HCT116 (cell line): ENCODE measurements at regions not wholly inside any gene's neighbourhood (a gene's known extent, or its start where the extent isn't known, plus 50 kb on each side); places are given as distances from the start of the nearest gene placed in this dataset.

Source experiments
- ATAC-seq: fragments of 200-7000 bp; cut with Tn5 transposase; 2 replicates; pipeline ENCODE4 v1.9.1; 2020; ENCODE audit warnings: mild to moderate bottlenecking, moderate library complexity
- BruUV-seq: library from RNA; stranded (reverse); fragments of 400-500 nt; replicated peaks from 2 replicates; lab custom pipeline; 2021; lab: Mats Ljungman, UMichigan
- CTCF ChIA-PET: fragments of 300-600 bp; sonication (Branson Sonifier 250); formaldehyde crosslinking; loops from one replicate; lab custom pipeline; 2021; ENCODE audit warnings: antibody characterized with exemption; lab: Charles Lee
- POLR2A ChIA-PET: fragments of 300-600, 350-600 bp; sonication (Branson Sonifier 250); formaldehyde crosslinking; loops from one replicate; lab custom pipeline; 2021; ENCODE audit warnings: antibody characterized with exemption; lab: Charles Lee
- RAD21 ChIA-PET, 2 experiments: fragments of 300-600 bp; sonication (Branson Sonifier 250); formaldehyde crosslinking; loops; one replicate each; lab custom pipeline; 2023; ENCODE audit warnings: low total read pairs in 2 of 2; ENCODE audit not compliant: uncharacterized antibody in 2 of 2, unreplicated experiment in 2 of 2, low non-redundant PET in 1 of 2; lab: Charles Lee
- DNase-seq: peaks from one replicate; pipeline ENCODE4 v3.0.0-alpha.2; 2010; ENCODE audit warnings: low read depth, low spot score
- H2AFZ ChIP-seq: fragments of 200-600 bp; shearing (Covaris generic), sonication (generic); 2 replicates; pipeline ENCODE4 v1.6.1; 2017; ENCODE audit warnings: low read depth, mixed run types, mixed read lengths, antibody characterized with exemption, low read length; ENCODE audit not compliant: poor library complexity, severe bottlenecking
- H3K27ac ChIP-seq: 2 replicates; pipeline ENCODE4 v1.5.1; 2012; ENCODE audit warnings: low read depth, low read length
- H3K27me3 ChIP-seq: fragments of 200-600 bp; sonication (generic); 2 replicates; pipeline ENCODE4 v1.6.1; 2016; ENCODE audit warnings: mixed run types, low read length, mixed read lengths; ENCODE audit not compliant: insufficient read depth
- H3K36me3 ChIP-seq, 2 experiments: fragments of 200-500 bp in 1 of 2; fragments of 200-600 bp in 1 of 2; sonication (Bioruptor generic) in 1 of 2; sonication (generic) in 1 of 2; 2 replicates each; pipeline versions ENCODE4 v1.5.1 to v1.6.1; 2014 to 2016; ENCODE audit warnings: low read length in 2 of 2, inconsistent platforms in 1 of 2, mixed read lengths in 1 of 2, mixed run types in 1 of 2; ENCODE audit not compliant: insufficient read depth in 2 of 2, control insufficient read depth in 1 of 2
- H3K4me1 ChIP-seq, 2 experiments: fragments of 200-600 bp in 1 of 2; sonication (generic) in 1 of 2; 2 replicates each; pipeline versions ENCODE4 v1.5.1 to v1.6.1; 2012 to 2017; ENCODE audit warnings: low read length in 2 of 2, inconsistent platforms in 1 of 2, mild to moderate bottlenecking in 1 of 2, mixed read lengths in 1 of 2, mixed run types in 1 of 2, moderate library complexity in 1 of 2; ENCODE audit not compliant: insufficient read depth in 2 of 2, control insufficient read depth in 1 of 2
- H3K4me2 ChIP-seq: fragments of 200-600 bp; sonication (generic); 2 replicates; pipeline ENCODE4 v1.6.1; 2017; ENCODE audit warnings: mixed run types, low read length, mixed read lengths
- H3K4me3 ChIP-seq, 2 experiments: fragments of 200-600 bp in 1 of 2; sonication (generic) in 1 of 2; replicated peaks in 1 of 2; 2 replicates each; pipeline ENCODE4 v1.5.1; 2011 to 2016; ENCODE audit warnings: low read length in 2 of 2, control low read depth in 1 of 2, low read depth in 1 of 2, mild to moderate bottlenecking in 1 of 2, mixed read lengths in 1 of 2, mixed run types in 1 of 2
- H3K79me2 ChIP-seq: fragments of 200-600 bp; sonication (generic); 2 replicates; pipeline ENCODE4 v1.6.1; 2017; ENCODE audit warnings: mild to moderate bottlenecking, mixed run types, low read length, moderate library complexity, mixed read lengths; ENCODE audit not compliant: insufficient read depth
- H3K9ac ChIP-seq: fragments of 200-600 bp; sonication (generic); 2 replicates; pipeline ENCODE4 v1.6.1; 2016; ENCODE audit warnings: low read length, mixed read lengths
- H3K9me2 ChIP-seq: fragments of 200-600 bp; sonication (generic), shearing (Covaris generic); 2 replicates; pipeline ENCODE4 v1.6.1; 2017; ENCODE audit warnings: mixed run types, mild to moderate bottlenecking, moderate library complexity; ENCODE audit not compliant: insufficient read depth
- H3K9me3 ChIP-seq, 2 experiments: fragments of 200-500 bp in 1 of 2; fragments of 200-600 bp in 1 of 2; sonication (Bioruptor generic) in 1 of 2; sonication (generic) in 1 of 2; 2 replicates each; pipeline ENCODE4 v1.6.1; 2014 to 2017; ENCODE audit warnings: low read length in 2 of 2, mixed read lengths in 2 of 2, inconsistent platforms in 1 of 2, low read depth in 1 of 2, mild to moderate bottlenecking in 1 of 2, mixed run types in 1 of 2, moderate library complexity in 1 of 2; ENCODE audit not compliant: control insufficient read depth in 1 of 2, insufficient read depth in 1 of 2
- H4K20me1 ChIP-seq: fragments of 200-600 bp; sonication (generic), shearing (Covaris generic); 2 replicates; pipeline ENCODE4 v1.6.1; 2017; ENCODE audit warnings: mixed run types, mild to moderate bottlenecking, moderate library complexity; ENCODE audit not compliant: insufficient read depth
- CBX3 ChIP-seq: IDR thresholded peaks from 2 replicates; pipeline ENCODE4 v1.6.1; 2012; ENCODE audit warnings: low read depth
- CEBPB ChIP-seq: IDR thresholded peaks from 2 replicates; pipeline ENCODE4 v1.6.1; 2012; ENCODE audit warnings: low read depth
- CTCF ChIP-seq, 3 experiments: fragments of 200-600 bp in 1 of 3; sonication (generic) in 1 of 3; IDR thresholded peaks in 2 of 3; conservative IDR thresholded peaks in 1 of 3; 2 replicates each; pipeline ENCODE4 v1.5.1; 2012 to 2017; ENCODE audit warnings: low read depth in 2 of 3, low read length in 2 of 3, antibody characterized with exemption in 1 of 3, borderline replicate concordance in 1 of 3, control low read depth in 1 of 3, mild to moderate bottlenecking in 1 of 3, mixed read lengths in 1 of 3, mixed run types in 1 of 3, moderate library complexity in 1 of 3; ENCODE audit not compliant: insufficient read depth in 1 of 3
- EGR1 ChIP-seq: IDR thresholded peaks from 2 replicates; pipeline ENCODE4 v1.6.1; 2012; ENCODE audit warnings: low read depth
- POLR2A ChIP-seq: IDR thresholded peaks from 2 replicates; pipeline ENCODE4 v1.7.0; 2011; ENCODE audit warnings: borderline replicate concordance; ENCODE audit not compliant: insufficient read depth, insufficient read length; ENCODE audit errors: extremely low read depth
- SRF ChIP-seq: IDR thresholded peaks from 2 replicates; pipeline ENCODE4 v1.6.1; 2012; ENCODE audit warnings: low read depth
- TCF7L2 ChIP-seq: IDR thresholded peaks from 2 replicates; pipeline ENCODE4 v1.7.0; 2011; ENCODE audit warnings: borderline replicate concordance, inconsistent platforms; ENCODE audit not compliant: insufficient read depth, insufficient read length; ENCODE audit errors: extremely low read depth
- ZFX ChIP-seq: fragments of 450-650 bp; IDR thresholded peaks from 2 replicates; pipeline ENCODE4 v1.6.1; 2017
- intact Hi-C: fragments of 100-400 bp; cut with micrococcal nuclease; formaldehyde crosslinking; loops from 2 replicates; pipeline ENCODE4 v1.10.0; 2022
- TF ChIP-seq, protein P1 (sequence below): IDR thresholded peaks from 2 replicates; pipeline ENCODE4 v1.6.1; 2012

DNA sequence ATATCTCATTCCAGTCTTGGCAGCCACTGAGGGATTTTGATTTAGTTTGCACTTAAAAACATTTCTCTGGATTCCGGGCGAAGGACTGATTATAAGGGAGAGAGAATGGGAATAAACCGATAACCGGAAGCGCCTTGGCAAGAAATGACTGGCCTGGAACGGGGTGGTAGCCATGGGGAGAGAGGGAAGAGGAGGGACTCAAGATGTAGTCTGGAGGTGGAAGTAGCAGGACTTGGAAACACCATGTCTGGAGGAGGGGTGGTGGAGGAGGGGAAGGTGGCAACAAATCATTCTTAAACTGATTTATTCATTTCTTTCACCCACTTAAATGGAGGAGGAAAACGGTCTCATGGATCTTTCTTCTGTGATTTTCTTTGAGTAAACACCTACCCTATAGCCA, 238.1 kb downstream of the REEP3 start:
- ATAC-seq: no peak
- CTCF ChIA-PET: no interaction called here
- Histone ChIP-seq H3K9me2 (no peaks in the 10 kb centered on the region), H3K9me3 (no peaks in the 10 kb centered on the region), H3K27me3 (no peaks in the 10 kb centered on the region), H3K36me3 (no peaks in the 10 kb centered on the region), H3K9ac (no peak overlapping the region), H3K4me3 (no peak overlapping the region), H2AFZ (no peak overlapping the region), H3K27ac (no peak overlapping the region), H3K4me2 (no peak overlapping the region), H3K4me1 (peaks cover 0 to 7% of the 10 kb centered on the region in 2 experiments; a peak in 1 of 4 replicates), H3K79me2 (no peaks in the 10 kb centered on the region), H4K20me1 (no peaks in the 10 kb centered on the region)
- intact Hi-C loops: no loop called here
- TF ChIP-seq, protein P1, sequence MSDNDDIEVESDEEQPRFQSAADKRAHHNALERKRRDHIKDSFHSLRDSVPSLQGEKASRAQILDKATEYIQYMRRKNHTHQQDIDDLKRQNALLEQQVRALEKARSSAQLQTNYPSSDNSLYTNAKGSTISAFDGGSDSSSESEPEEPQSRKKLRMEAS: no peak
- TF ChIP-seq SRF: no peak
- TF ChIP-seq POLR2A: no peak
- no peak for TF ChIP-seq CBX3
- no peak for TF ChIP-seq CTCF (IDR thresholded peaks at IDR 0.05 in 2 of 3, conservative IDR thresholded peaks at IDR 0.05 in 1 of 3; ENCODE audit: borderline replicate concordance in 1 of 3, insufficient read depth in 1 of 3, low read depth in 2 of 3, low read length in 2 of 3)
- TF ChIP-seq EGR1: no peak
- TF ChIP-seq ZFX: no peak
- no peak for TF ChIP-seq TCF7L2
- no peak for TF ChIP-seq CEBPB
- no peak for DNase-seq
- BruUV-seq: no TSS peak
- POLR2A ChIA-PET: no interaction called here
- RAD21 ChIA-PET: no interaction called here
